ENCODE measurements at regions not wholly inside any gene's neighbourhood (a gene's known extent, or its start where the extent isn't known, plus 50 kb on each side); places are given as distances from the start of the nearest gene placed in this dataset.
"Not testable (repeated sequence)": the region's sequence is repeated elsewhere in the genome, so short reads cannot be mapped to it uniquely, and the experiment has no call there.

DNA sequence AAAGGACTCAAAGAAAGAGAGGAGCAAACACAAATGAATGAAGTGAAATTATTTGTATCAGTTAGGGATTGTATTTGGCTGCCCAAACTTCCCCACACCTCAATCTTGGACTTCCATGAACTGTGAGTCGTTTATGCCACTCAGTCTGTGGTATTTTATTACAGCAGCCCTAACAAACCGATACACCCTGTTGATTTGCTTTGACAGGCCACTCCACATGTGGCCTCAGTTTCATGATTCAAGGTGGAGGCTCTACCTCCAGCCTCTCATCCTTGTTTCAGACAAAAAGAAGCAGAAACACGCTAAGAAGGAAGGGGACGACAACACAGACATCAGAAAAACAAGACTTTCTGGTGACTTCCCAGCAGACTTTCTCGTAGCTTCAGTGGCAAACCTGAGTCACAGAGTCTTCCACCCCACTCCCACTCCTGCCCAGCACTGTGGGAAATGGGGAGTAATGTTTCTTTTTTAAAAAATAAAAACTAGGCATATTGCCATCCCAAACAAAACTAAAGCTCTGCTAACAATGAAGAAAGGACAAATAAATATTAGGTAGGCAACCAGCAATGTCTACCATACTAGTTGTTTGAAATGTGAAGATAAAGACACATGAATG lies 52.2 kb upstream of the ABCA1 start:
- no peak for DNase-seq (ENCODE audit: low read depth in 3 of 3, low spot score in 2 of 3)

DNA sequence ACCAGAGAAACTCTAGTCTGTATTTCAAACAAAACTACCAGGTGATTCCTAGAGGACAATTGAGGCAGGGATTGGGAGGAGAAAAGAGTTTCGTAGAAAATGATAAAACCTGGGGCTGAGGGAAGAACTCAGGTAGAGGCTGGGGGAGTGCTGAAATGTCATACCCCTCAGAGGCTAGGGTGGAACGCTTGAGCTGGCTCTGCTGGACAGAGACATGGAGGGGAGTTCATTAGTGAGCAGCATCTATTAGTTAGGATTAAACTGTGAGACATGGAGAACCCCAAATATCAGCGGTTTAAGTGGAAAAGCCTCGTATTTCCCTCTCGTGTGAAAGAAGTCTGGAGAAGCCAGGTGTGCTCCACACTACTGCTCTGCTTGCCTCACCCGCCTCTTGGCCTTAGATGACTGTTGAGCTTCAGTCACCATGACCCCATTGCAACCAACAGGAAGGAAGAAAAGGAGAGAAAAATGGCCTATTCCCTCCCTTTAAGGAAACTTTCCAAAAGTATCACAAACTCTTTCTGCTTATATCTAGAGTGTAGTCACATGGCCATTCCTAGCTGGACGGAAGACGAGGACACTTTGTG lies 53.7 kb upstream of the ABCA1 start:
- no peak for DNase-seq (ENCODE audit: low read depth in 3 of 3, low spot score in 2 of 3)

DNA sequence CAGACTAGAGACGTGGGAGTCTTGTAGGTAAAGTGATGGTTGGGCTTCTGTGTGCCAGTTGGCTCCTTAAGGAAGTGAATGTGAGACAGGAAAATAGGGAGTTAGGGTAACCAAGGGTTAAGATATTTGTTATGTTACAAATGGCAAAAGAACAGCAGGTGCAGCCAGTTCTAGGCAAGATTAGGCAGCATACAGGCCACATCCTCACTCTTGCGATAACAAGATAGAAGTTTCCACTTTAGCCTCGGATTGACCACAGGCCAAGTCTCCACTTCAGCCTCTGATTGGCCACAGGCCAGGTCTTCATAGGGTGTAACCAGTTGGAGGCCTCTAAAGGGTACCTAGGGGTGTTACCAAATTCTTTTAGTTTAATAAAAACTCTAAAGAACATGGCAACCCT lies 54.6 kb upstream of the ABCA1 start:
- DNase-seq (ENCODE audit: low read depth in 3 of 3, low spot score in 2 of 3), result no peak

DNA sequence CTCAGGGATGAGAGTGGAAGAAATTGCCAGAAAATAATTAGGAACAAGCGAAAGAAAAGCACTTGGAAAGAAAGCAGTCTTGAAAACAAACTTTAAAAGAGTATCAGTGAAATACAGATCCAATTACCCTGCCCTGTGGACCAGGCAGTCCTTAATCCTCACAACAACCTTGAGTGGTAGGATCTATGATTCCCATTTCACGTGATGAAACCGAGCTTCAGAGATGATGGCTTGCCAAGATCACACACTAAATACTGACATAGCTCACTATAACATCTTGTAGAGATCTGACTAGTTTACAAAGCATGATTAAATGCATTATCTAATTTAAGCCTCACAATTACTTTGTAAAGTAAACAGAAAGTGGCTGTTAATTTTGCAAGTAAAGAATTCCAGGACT lies 55.5 kb upstream of the ABCA1 start:
- no peak for DNase-seq (ENCODE audit: low read depth in 3 of 3, low spot score in 2 of 3)

DNA sequence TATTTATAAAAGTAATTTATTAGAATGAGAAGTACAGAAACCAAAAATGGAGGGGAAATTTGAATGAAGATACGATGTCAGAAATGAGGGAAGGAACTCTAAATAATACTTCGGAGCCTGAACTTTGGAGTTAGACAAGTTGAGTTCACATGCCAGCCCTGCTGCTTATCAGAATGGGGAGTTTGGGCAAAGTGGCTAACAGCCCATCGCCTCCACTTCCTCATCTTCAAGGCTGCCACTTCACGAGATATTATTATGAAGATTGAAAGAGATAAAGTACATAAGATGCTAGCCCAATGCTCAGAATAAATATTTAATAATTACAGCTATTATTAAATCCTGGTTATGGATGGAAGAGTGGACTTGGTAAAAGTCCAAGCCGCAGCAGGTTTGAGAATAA lies 56.2 kb upstream of the ABCA1 start:
- DNase-seq (ENCODE audit: low read depth in 3 of 3, low spot score in 2 of 3), result no peak

DNA sequence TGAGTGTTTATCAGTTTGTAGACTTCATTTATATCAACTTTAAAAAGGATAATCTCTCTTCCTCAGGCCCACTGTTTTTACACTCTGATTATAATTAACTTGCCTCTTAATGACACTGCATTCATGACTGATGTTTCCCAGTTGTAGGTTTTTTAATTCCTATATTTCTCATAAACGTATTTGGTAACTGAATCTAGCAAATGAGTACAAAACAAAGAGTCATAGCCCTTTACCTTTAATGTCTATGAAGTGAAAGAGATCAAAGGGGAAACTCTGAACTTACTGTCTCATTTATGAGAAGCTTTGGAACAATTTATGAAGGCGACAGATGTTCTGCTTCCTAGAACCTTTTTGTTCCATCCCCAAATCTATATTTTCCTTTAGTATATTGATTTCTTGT lies 56.6 kb upstream of the ABCA1 start:
- no peak for DNase-seq (ENCODE audit: low read depth in 3 of 3, low spot score in 2 of 3)

DNA sequence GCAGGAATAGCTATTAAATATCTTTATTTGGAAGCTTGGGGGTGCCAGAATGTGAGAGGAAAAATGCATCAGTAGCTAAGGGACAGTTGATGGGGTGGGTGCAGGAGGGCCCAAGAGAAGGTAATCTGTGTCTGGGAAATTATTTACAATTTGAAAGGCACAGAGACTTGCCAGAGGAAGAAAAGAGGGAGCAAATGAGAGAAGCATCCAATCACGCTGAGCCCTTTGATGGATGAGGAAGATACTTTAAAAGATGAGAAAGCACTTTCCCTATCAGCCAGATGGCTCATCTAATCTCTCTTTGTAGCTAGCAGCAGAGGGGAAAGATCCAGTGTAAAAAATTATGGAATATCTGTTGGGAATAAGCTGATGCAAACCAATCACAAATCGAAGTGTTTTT lies 57.0 kb upstream of the ABCA1 start:
- no peak for DNase-seq (ENCODE audit: low read depth in 3 of 3, low spot score in 2 of 3)

DNA sequence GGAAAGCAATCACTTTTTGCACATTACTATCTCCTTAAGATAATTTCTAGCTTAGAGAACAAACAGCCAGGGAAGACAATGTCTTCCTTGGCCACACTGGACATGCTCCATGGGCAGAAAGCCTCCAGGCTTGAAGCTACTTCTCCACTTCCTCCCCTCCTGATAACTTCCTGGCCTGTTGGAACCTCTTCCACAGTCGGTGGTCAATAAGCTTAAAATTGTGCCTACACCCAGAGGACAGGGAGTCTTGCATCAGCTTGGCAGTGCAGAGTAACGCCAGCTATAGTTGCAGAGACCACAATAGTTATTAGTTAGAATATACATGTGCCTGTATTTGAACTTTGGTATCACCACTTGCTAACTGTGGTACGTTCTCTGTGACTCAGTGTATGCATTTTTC lies 58.1 kb upstream of the ABCA1 start:
- DNase-seq (ENCODE audit: low read depth in 3 of 3, low spot score in 2 of 3), result no peak

DNA sequence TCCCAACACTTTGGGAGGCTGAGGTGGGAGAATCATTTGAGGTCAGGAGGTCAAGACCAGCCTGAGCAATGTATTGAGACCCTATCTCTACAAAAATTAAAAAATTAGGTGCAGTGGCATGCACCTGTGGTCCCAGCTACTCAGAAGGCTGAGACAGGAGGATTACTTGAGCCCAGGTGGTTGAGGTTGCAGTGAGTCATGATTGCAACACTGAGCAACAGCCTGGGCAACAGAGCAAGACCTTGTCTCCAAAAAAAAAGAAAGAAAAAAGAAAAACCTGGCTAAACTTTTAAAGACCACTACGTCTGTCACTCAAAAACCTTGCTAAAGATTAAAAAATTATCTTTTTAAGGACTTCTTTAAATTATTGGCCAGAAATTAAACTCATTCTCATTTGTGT lies 59.8 kb upstream of the ABCA1 start:
- no peak for DNase-seq (ENCODE audit: low read depth in 3 of 3, low spot score in 2 of 3)

DNA sequence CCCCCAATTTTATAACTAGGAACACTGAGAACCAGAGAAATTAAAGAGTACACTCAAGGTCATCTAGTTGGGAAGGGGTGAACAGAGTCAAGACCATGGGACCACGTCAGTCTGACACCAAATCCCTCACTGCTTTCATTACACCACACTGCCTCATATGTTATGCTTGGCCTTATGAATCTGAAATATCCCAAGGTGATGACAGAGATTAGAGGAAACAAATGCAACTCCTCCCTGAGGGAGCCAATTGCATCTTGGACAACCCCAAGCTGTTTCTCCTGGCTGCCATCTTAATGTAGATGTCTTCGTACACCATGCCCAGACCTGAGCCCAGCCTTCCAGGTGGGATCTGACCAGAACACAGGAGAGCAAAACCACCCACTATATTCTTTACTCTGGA lies 60.6 kb upstream of the ABCA1 start:
- DNase-seq (ENCODE audit: low read depth in 3 of 3, low spot score in 2 of 3), result no peak

DNA sequence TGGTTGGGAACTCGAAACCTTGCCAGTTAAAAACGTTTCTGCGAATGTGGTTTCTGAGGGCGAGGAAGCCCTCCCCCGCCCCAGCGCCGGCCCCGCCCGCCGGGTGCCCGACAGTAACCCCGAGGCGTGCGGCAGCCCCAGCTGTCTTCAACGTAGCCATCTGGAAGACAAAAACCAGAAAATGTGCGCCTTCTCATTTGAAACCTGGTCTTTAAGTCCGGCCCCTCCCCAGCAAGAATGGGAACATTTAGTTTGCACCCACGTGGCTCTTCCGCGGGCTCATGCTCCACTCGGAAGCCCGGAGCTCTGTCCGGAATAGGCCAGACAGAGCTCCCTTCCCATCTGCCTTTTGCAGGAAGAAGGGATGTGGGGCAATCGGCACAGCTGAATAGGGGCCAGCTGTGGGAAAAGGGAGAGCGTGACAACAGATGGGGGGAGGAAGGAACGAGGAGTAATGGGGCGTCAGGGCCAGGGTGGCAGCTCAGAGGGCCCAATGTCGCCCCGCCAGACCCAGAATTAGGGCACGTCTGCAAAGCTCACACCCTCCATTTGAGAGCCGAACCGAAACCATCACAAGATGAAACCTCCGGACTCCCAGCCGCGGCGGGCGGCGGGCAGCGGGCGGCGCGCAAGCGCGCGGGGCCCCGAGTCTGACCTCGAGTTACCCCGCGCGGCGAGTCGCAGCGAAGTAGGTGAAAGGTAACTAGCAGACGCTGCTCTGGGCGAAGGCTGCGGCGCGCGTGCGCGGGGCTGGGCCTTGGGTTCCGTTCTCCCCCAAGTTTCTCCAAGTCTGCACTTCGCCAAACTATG lies 63.4 kb upstream of the ABCA1 start:
- DNase-seq (ENCODE audit: low read depth in 3 of 3, low spot score in 2 of 3), result peak; percentile 45 to 64 (median 64)

DNA sequence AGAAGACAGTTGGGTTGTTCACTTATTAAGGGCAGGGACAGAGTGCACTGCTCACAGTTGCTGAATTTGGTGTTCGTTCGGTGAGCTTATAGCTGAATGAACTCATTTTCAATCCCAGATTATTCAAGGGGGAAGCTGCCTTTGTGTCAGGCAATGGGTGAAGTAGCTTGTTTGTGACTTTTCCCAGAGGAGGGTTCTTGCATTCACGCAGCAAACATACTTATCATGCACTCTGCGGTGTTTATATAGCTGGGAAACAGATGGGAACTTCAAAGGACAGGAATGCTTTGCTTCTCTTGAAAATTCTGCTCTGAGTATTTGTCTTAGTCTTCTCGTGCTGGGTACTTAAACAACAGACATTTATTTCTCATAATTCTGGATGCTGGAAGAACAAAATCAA lies 64.7 kb upstream of the ABCA1 start:
- DNase-seq (ENCODE audit: low read depth in 3 of 3, low spot score in 2 of 3), result peak in 1 of 3 donors; percentile 18

DNA sequence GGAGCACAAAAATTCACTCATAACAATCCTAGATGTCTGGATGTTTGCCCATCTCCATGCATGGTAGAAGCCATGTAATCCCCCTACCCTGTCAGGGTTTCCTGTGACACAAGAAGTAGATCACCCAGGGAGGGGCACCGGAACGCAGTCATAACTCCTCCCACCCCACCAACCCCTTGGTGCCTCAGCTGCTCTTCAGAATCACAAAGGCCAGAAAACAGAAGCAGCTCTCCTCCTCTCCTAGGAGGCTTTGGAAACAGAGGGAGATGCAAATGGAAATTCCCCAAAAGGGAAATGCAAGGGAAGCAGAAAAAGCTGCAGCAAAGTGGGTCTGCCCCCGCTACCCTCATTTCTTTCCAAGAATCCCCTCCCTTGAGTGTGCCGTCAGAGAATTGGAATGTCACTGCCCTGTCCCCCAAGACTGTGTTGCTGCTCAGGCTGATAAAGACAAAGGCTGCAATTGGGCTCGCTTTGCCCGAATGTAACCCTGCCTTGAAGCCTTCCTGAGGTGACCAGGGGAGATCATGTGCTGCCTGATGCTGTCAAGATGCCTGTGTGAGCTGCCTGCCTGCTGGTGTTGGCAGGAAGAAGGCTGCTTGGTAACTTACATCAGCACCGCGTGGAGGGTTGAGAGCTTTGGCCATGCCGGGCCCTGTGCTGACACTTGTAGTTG lies 65.5 kb upstream of the ABCA1 start:
- no peak for DNase-seq (ENCODE audit: low read depth in 3 of 3, low spot score in 2 of 3)

DNA sequence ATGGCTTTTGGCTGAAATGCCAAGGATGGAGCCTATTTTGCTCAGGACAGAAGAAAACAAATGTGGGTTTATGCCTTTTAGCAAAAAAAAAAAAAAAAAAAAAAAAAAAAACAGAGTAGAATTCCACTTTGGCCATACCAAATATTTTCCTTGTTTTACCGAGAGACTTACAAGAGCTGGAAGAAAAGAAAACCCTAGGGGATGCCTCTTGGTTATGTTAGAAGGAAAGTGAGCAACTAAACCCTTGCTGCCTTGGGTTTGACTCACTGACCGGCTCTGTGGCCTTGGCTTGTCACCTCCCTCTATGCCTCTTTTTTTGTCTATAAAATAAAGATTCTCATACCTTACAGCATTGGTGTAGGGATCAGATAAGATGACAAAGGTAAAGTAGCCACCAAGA lies 69.6 kb upstream of the ABCA1 start:
- DNase-seq (ENCODE audit: low read depth in 3 of 3, low spot score in 2 of 3), result no peak

DNA sequence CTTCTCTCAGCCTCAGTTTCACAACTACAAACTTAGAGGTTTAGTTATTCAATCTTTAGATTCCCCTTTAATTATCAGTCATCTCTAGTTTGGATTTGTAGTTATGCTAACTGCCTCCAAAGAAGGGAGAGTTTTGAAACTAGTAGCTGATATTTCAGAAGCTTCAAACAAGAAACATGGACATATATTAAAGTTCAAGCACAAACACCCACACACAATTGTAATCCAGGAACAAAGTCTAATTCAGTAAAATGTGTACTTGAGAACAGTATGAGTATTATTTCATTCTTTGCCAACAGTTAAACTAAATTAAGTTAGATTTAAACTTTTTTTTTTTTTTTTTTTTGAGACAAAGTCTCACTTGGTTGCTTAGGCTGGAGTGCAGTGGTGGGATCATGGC lies 71.2 kb upstream of the ABCA1 start:
- no peak for DNase-seq (ENCODE audit: low read depth in 3 of 3, low spot score in 2 of 3)

DNA sequence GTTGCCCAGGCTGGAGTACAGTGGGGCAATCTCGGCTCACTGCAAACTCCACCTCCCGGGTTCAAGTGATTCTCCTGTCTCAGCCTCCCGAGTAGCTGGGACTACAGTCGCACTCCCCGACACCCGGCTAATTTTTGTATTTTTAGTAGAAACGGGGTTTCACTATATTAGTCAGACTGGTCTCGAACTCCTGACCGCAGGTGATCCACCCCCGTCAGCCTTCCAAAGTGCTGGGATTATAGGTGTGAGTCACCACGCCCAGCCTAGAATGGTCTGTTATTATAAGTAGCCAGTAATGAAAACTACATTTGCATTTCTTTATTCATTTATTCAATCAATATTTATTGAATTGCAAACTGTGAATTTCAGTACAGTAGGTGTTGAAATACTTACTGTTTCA lies 72.6 kb upstream of the ABCA1 start:
- DNase-seq (ENCODE audit: low read depth in 3 of 3, low spot score in 2 of 3), result not testable (repeated sequence)

DNA sequence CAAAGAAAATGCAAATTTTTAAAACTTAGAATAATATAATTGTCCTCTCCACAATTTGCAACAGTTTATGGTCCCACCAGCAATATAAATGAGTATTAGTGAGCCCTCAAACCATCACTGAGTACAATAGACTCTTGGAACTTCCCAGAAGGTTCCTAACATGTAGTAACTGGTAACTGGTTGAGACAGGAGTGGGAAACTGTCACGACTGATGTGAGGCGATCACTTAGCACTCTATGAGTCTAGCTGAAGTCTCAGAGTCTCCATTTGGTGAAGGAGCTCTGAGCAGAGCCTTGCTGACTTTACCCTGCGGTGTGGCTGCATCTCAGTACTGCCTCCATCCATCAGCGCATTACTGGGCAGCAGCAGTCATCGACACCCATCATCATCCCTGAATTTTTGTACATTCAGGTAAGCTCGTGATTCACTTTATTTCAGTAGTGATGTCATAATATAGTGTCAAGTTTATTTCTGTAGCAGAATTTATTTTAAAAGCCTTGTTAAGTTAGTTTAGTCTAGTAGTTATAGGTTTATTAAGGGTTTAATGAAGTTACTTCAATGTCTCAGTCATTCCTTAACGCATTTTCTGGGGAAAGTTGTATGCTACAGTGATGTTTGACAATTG lies 76.6 kb upstream of the ABCA1 start:
- no peak for DNase-seq (ENCODE audit: low read depth in 3 of 3, low spot score in 2 of 3)

DNA sequence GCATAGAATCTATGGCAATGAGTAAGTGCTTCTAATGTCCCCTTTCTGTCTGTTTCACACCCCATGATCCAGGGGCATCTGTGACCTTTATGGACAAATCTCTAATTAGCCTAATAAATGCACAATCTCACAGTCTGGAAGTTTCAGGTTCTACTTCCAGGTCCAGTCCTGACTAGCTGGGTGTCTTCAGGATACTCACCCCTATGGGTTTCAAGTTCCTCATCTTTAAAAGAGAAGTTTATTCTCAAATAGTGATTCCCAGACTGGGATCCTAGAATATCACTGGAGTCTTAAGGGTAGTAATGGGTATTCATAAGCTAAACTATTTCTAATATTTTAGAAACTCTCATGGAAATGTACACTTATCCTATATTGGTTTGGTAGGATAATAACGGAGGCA lies 77.2 kb upstream of the ABCA1 start:
- no peak for DNase-seq (ENCODE audit: low read depth in 3 of 3, low spot score in 2 of 3)

DNA sequence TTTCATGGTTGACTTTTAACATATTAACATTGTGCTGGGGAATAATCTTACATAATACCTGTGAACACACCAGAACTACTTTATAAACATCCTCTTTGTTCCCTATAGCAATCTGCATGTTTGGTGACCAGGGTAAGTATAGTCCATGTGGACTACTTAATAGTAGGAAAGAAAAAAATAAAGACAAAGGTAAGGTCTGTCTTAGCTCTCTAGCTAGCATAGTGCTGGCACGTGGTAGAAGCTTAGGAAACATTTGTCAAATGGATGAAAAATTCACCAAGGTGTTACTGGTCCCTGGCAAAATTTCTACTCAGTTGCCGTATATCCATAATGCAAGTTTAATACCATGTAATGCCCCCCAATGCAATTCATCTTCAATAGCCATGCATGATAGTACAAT lies 78.6 kb upstream of the ABCA1 start:
- no peak for DNase-seq (ENCODE audit: low read depth in 3 of 3, low spot score in 2 of 3)

DNA sequence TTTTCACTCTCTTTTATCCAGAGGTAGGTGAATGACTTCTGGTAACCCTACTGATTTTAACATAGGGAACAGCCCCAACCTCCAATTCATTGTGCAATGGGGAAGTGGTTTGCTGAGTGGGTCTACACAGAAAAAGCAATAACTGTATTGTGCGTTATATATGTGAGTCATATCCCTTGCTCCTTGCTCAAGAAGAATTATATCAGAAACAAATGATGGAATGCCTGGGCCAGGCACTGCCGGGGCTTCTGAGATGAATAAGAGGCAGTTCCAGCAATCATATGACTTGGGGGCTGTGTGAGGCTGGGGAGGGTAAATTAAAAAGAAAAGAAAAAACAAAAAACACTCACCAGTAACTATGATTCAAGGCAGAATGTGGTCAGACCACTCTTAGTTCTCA lies 79.2 kb upstream of the ABCA1 start:
- DNase-seq (ENCODE audit: low read depth in 3 of 3, low spot score in 2 of 3), result no peak

DNA sequence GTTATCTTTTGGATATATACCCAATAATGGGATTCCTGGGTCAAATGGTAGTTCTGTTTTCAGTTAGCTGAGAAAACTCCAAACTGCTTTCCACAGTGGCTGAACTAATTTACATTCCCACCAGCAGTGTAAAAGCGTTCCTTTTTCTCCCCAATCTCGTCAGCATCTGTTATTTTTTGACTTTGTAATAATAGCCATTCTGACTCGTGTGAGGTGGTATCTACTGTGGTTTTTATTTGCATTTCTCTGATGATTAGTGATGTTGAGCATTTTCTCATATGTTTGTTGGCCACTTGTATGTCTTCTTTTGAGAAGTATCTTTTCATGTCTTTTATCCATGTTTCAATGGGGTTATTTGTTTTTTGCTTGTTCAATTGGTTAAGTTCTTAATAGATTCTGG lies 82.1 kb upstream of the ABCA1 start:
- DNase-seq (ENCODE audit: low read depth in 3 of 3, low spot score in 2 of 3), result not testable (repeated sequence)
